K562 (cell line): ENCODE measurements at regions not wholly inside any gene's neighbourhood (a gene's known extent, or its start where the extent isn't known, plus 50 kb on each side); places are given as distances from the start of the nearest gene placed in this dataset.

ENCODE experiments used
- C11orf30 ChIP-seq: fragments of 450-650 bp; IDR thresholded peaks from 2 replicates; pipeline ENCODE4 v1.6.1; 2016; ENCODE audit warnings: low read depth, mild to moderate bottlenecking
- CREM ChIP-seq: IDR thresholded peaks from 2 replicates; pipeline ENCODE4 v1.6.1; 2014; ENCODE audit warnings: antibody characterized with exemption, low read depth
- CTBP1 ChIP-seq: fragments of 450-650 bp; IDR thresholded peaks from 2 replicates; pipeline ENCODE4 v1.6.1; 2016; ENCODE audit warnings: borderline replicate concordance
- GATAD2B ChIP-seq: fragments of 450-650 bp; IDR thresholded peaks from 2 replicates; pipeline ENCODE4 v1.6.1; 2017; ENCODE audit warnings: mild to moderate bottlenecking, borderline replicate concordance
- IRF2 ChIP-seq: sonication (generic); formaldehyde crosslinking; IDR thresholded peaks from 2 replicates; pipeline ENCODE4 v1.8.1; 2022; ENCODE audit warnings: mild to moderate bottlenecking, missing genetic modification reagents
- KAT8 ChIP-seq: fragments of 450-650 bp; IDR thresholded peaks from 2 replicates; pipeline ENCODE4 v1.6.1; 2016; ENCODE audit warnings: low read depth, mild to moderate bottlenecking
- KLF10 ChIP-seq: fragments of 250-450 bp; sonication (Bioruptor Pico); IDR thresholded peaks from 2 replicates; pipeline ENCODE4 v1.6.1; 2021; ENCODE audit warnings: matching md5 sums
- LARP7 ChIP-seq: fragments of 450-650 bp; IDR thresholded peaks from 2 replicates; pipeline ENCODE4 v1.6.1; 2016
- PHF20 ChIP-seq: fragments of 450-650 bp; IDR thresholded peaks from 2 replicates; pipeline ENCODE4 v1.6.1; 2018; ENCODE audit not compliant: partially characterized antibody
- POLR2G ChIP-seq: fragments of 200-400 bp; formaldehyde crosslinking; IDR thresholded peaks from 2 replicates; pipeline ENCODE4 v1.6.1; 2017; ENCODE audit warnings: low read depth, mild to moderate bottlenecking, antibody characterized with exemption, low read length, moderate library complexity
- PTRF ChIP-seq: fragments of 450-650 bp; IDR thresholded peaks from 2 replicates; pipeline ENCODE4 v1.6.1; 2016; ENCODE audit warnings: mild to moderate bottlenecking, missing genetic modification characterization, missing compliant biosample characterization
- RBM34 ChIP-seq: fragments of 200-400 bp; formaldehyde crosslinking; IDR thresholded peaks from 2 replicates; pipeline ENCODE4 v1.6.1; 2018; ENCODE audit warnings: low read length, borderline replicate concordance; ENCODE audit not compliant: insufficient read depth
- SETDB1 ChIP-seq: IDR thresholded peaks from one replicate; pipeline ENCODE4 v1.6.1; 2012; ENCODE audit warnings: low read length, control low read depth, inconsistent platforms
- SIN3A ChIP-seq, 2 experiments: fragments of 150-350 bp in 1 of 2; IDR thresholded peaks; 2 replicates each; pipeline ENCODE4 v1.6.1; 2011 to 2016; ENCODE audit warnings: borderline replicate concordance in 2 of 2, low read depth in 2 of 2, low read length in 2 of 2, mild to moderate bottlenecking in 2 of 2, moderate library complexity in 2 of 2; ENCODE audit not compliant: control insufficient read depth in 1 of 2
- SMARCE1 ChIP-seq: fragments of 450-650 bp; IDR thresholded peaks from 2 replicates; pipeline ENCODE4 v1.7.1; 2016; ENCODE audit warnings: mild to moderate bottlenecking
- U2AF1 ChIP-seq: fragments of 200-400 bp; formaldehyde crosslinking; optimal IDR thresholded peaks from 2 replicates; pipeline ENCODE3; 2017; ENCODE audit warnings: mild to moderate bottlenecking, low read depth, low read length, moderate library complexity
- ZBTB11 ChIP-seq, 3 experiments: fragments of 200-800 bp in 1 of 3; fragments of 250-450 bp in 1 of 3; fragments of 450-650 bp in 1 of 3; sonication (Bioruptor Pico) in 1 of 3; sonication (Bioruptor generic) in 1 of 3; formaldehyde crosslinking in 1 of 3; IDR thresholded peaks; 2 replicates each; pipeline versions ENCODE4 v1.6.1 to v1.8.0; 2016 to 2022; ENCODE audit warnings: mild to moderate bottlenecking in 2 of 3, missing genetic modification characterization in 2 of 3, missing compliant biosample characterization in 1 of 3, moderate library complexity in 1 of 3
- ZNF134 ChIP-seq: fragments of 250-450 bp; sonication (Bioruptor Pico); conservative IDR thresholded peaks from 2 replicates; pipeline ENCODE4 v1.4.0; 2020
- ZNF316 ChIP-seq: fragments of 450-650 bp; IDR thresholded peaks from 2 replicates; pipeline ENCODE4 v1.6.1; 2016
- ZNF699 ChIP-seq: fragments of 250-450 bp; sonication (Bioruptor Pico); IDR thresholded peaks from 2 replicates; pipeline ENCODE4 v1.8.0; 2021; ENCODE audit warnings: mild to moderate bottlenecking, moderate library complexity; ENCODE audit not compliant: insufficient replicate concordance
- ZNF766 ChIP-seq: fragments of 200-800 bp; sonication (Bioruptor generic); conservative IDR thresholded peaks from 2 replicates; pipeline ENCODE4 v1.6.1; 2016; ENCODE audit warnings: missing genetic modification characterization, missing compliant biosample characterization
- TF ChIP-seq, protein P1 (sequence below): fragments of 200-800 bp; sonication (Bioruptor generic); IDR thresholded peaks from 2 replicates; pipeline ENCODE4 v1.6.1; 2017; ENCODE audit warnings: missing genetic modification characterization, missing compliant biosample characterization

- TF ChIP-seq, protein P1, sequence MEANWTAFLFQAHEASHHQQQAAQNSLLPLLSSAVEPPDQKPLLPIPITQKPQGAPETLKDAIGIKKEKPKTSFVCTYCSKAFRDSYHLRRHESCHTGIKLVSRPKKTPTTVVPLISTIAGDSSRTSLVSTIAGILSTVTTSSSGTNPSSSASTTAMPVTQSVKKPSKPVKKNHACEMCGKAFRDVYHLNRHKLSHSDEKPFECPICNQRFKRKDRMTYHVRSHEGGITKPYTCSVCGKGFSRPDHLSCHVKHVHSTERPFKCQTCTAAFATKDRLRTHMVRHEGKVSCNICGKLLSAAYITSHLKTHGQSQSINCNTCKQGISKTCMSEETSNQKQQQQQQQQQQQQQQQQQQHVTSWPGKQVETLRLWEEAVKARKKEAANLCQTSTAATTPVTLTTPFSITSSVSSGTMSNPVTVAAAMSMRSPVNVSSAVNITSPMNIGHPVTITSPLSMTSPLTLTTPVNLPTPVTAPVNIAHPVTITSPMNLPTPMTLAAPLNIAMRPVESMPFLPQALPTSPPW (CRISPR knock-in tag), result no peak
- TF ChIP-seq KLF10 (CRISPR knock-in tag), result no peak
- peak; percentile 74 for TF ChIP-seq C11orf30
- peak; percentile 83 for TF ChIP-seq ZNF316
- no peak for TF ChIP-seq ZNF766 (CRISPR knock-in tag)
- no peak for TF ChIP-seq ZNF699 (CRISPR knock-in tag)
- no peak for TF ChIP-seq ZNF134 (CRISPR knock-in tag)
- no peak for TF ChIP-seq PHF20
- no peak for TF ChIP-seq POLR2G
- TF ChIP-seq PTRF (tag), result no peak
- no peak for TF ChIP-seq U2AF1
- no peak for TF ChIP-seq CTBP1
- TF ChIP-seq RBM34, result no peak
- no peak for TF ChIP-seq GATAD2B
- no peak for TF ChIP-seq CREM
- no peak for TF ChIP-seq SMARCE1
- no peak for TF ChIP-seq ZBTB11 (CRISPR knock-in tag; IDR thresholded peaks at IDR 0.05)
- no peak for TF ChIP-seq KAT8
- TF ChIP-seq IRF2 (CRISPR knock-in tag), result no peak
- no peak for TF ChIP-seq LARP7
- no peak for TF ChIP-seq SIN3A (IDR thresholded peaks at IDR 0.05; ENCODE audit: borderline replicate concordance in 2 of 2, control insufficient read depth in 1 of 2, low read depth in 2 of 2, low read length in 2 of 2)
- no peak for TF ChIP-seq SETDB1
Observed at GRCh38 chr4:82139287-82139686, 234.5 kb downstream of the HNRNPD start (continued).
